Endothelial cell of umbilical vein (primary cell): ENCODE measurements at regions not wholly inside any gene's neighbourhood (a gene's known extent, or its start where the extent isn't known, plus 50 kb on each side); places are given as distances from the start of the nearest gene placed in this dataset.

ENCODE experiments used
- JUN ChIP-seq: IDR thresholded peaks from 2 replicates; pipeline ENCODE4 v1.6.1; 2011; ENCODE audit warnings: borderline replicate concordance, low read depth; ENCODE audit not compliant: insufficient read length, insufficient read depth
- POLR2A ChIP-seq: IDR thresholded peaks from 2 replicates; pipeline ENCODE4 v1.6.1; 2012; ENCODE audit warnings: low read depth, mild to moderate bottlenecking, control low read depth, low read length
- TF ChIP-seq, protein P1 (sequence below), 2 donors: IDR thresholded peaks; 1 replicate in 1 of 2; 2 replicates in 1 of 2; pipeline ENCODE4 v1.5.1; 2011; ENCODE audit warnings: low read length in 2 of 2, mild to moderate bottlenecking in 2 of 2, moderate library complexity in 2 of 2, control low read depth in 1 of 2, inconsistent platforms in 1 of 2, low read depth in 1 of 2; ENCODE audit not compliant: insufficient read depth in 1 of 2; ENCODE audit errors: extremely low read depth in 1 of 2
- TF ChIP-seq, protein P2 (sequence below): IDR thresholded peaks from 2 replicates; pipeline ENCODE4 v1.6.1; 2011; ENCODE audit not compliant: insufficient read depth, insufficient read length

DNA sequence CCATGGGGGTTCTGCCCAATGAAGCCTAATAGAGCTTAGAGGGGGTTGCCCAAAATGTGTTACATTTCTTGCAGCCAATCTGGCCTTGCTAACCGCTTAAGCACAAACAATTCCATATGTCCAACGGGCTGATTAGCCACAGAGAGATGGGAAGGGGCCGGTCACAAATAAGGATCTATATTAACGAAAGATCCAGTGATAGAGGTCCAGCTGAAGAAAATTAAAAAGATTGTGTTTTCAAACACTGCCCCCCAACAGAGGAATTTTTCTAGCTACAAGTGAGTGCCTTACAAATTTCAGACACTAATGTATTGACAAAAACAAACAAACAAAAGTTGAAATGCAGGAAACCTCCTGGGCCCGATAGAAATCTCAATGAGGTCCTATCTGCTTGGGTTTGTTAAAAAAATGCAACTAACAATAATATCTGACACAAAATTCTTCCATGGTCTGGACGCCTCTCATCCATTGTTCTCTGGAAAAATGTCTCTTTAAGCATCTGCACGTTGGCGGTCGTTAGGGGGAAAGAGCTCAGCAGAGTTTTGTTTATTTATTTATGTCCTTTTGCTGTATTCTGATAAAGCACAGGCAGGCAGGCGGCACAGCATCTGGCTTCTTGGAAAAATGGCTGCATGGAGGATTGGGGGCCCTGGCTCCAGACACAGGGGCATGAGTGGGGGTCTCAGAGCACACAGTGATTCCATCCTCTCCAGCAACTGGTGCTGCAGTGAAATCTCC is 402.0 kb downstream of the RPS24 start:
- TF ChIP-seq, protein P1, sequence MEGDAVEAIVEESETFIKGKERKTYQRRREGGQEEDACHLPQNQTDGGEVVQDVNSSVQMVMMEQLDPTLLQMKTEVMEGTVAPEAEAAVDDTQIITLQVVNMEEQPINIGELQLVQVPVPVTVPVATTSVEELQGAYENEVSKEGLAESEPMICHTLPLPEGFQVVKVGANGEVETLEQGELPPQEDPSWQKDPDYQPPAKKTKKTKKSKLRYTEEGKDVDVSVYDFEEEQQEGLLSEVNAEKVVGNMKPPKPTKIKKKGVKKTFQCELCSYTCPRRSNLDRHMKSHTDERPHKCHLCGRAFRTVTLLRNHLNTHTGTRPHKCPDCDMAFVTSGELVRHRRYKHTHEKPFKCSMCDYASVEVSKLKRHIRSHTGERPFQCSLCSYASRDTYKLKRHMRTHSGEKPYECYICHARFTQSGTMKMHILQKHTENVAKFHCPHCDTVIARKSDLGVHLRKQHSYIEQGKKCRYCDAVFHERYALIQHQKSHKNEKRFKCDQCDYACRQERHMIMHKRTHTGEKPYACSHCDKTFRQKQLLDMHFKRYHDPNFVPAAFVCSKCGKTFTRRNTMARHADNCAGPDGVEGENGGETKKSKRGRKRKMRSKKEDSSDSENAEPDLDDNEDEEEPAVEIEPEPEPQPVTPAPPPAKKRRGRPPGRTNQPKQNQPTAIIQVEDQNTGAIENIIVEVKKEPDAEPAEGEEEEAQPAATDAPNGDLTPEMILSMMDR (IDR thresholded peaks at IDR 0.05; ENCODE audit: extremely low read depth in 1 of 2, insufficient read depth in 1 of 2, low read depth in 1 of 2, low read length in 2 of 2) = no peak
- TF ChIP-seq POLR2A (no peak), JUN (no peak)
- TF ChIP-seq, protein P2, sequence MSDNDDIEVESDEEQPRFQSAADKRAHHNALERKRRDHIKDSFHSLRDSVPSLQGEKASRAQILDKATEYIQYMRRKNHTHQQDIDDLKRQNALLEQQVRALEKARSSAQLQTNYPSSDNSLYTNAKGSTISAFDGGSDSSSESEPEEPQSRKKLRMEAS = no peak
